ENCODE measurements at regions not wholly inside any gene's neighbourhood (a gene's known extent, or its start where the extent isn't known, plus 50 kb on each side); places are given as distances from the start of the nearest gene placed in this dataset.

- no peak for TF ChIP-seq CTCF (IDR thresholded peaks at IDR 0.05)
- no peak for TF ChIP-seq POLR2A (IDR thresholded peaks at IDR 0.05)
- no peak for TF ChIP-seq POLR2AphosphoS5 (IDR thresholded peaks at IDR 0.05)
- no peak for TF ChIP-seq EP300 (IDR thresholded peaks at IDR 0.05)
Measured at GRCh38 chr16:47979616-47980182, 176.1 kb downstream of the ABCC12 start.
